SH-SY5Y (cell line): ENCODE measurements at regions not wholly inside any gene's neighbourhood (a gene's known extent, or its start where the extent isn't known, plus 50 kb on each side); places are given as distances from the start of the nearest gene placed in this dataset.

Experiments used
- GATA2 ChIP-seq: IDR thresholded peaks from 2 replicates; pipeline ENCODE4 v1.6.1; 2011; ENCODE audit warnings: mild to moderate bottlenecking, low read depth, low read length
- GATA3 ChIP-seq: IDR thresholded peaks from 2 replicates; pipeline ENCODE4 v1.6.1; 2011; ENCODE audit warnings: low read depth, mild to moderate bottlenecking, low read length, moderate library complexity

DNA sequence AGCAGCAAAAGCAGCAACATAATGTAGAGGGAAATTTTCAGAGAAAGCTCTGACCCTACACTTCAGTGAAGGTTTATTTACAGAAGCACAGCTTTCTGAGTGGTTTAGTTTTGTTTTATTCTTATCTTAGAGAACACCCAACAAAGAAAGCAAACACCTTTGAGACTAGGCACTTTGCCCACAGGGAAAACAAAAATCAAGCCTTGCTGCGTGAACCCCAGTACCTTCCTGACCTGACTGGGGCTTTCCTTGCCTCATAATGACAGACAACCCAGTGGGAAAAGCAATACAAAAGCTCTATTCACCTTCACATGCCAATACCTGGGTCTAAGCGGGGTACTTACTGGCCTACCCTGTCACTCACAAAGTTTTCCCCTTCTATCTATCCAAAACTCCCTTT is 189.8 kb downstream of the HINT1 start:
- no peak for TF ChIP-seq GATA3
- TF ChIP-seq GATA2: no peak
